ENCODE measurements at regions not wholly inside any gene's neighbourhood (a gene's known extent, or its start where the extent isn't known, plus 50 kb on each side); places are given as distances from the start of the nearest gene placed in this dataset.

DNA sequence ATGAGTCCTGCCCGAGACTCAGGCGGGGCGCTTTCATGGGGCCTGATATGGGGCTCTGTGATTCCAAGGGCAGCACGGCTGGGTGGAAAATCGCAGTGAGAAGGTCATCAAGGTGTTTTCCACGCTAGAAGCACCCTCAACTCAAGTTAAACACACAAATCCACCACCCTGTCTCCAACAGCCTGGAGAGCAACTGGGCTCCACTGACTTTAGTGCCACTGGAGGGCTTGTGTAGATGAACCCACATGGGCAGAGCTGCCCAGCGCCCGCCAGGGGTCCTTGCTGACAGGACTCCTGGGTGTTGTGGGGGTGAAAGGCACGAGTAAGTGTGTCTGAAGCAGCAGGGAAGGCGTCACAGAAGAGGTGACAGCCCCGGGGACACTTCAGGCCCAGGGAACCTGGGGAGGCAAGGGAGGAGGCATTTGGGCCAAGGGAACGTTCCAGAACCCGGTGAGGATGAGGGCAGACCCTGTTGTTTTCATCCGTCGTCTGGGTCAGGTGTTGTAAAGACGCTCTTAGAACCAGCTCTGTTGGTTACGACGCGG, 51.8 kb upstream of the CTDP1 start:
- no peak for TF ChIP-seq POLR2A (IDR thresholded peaks at IDR 0.05; ENCODE audit: borderline replicate concordance, extremely low read depth, insufficient read depth, insufficient read length)
- TF ChIP-seq, protein P1, sequence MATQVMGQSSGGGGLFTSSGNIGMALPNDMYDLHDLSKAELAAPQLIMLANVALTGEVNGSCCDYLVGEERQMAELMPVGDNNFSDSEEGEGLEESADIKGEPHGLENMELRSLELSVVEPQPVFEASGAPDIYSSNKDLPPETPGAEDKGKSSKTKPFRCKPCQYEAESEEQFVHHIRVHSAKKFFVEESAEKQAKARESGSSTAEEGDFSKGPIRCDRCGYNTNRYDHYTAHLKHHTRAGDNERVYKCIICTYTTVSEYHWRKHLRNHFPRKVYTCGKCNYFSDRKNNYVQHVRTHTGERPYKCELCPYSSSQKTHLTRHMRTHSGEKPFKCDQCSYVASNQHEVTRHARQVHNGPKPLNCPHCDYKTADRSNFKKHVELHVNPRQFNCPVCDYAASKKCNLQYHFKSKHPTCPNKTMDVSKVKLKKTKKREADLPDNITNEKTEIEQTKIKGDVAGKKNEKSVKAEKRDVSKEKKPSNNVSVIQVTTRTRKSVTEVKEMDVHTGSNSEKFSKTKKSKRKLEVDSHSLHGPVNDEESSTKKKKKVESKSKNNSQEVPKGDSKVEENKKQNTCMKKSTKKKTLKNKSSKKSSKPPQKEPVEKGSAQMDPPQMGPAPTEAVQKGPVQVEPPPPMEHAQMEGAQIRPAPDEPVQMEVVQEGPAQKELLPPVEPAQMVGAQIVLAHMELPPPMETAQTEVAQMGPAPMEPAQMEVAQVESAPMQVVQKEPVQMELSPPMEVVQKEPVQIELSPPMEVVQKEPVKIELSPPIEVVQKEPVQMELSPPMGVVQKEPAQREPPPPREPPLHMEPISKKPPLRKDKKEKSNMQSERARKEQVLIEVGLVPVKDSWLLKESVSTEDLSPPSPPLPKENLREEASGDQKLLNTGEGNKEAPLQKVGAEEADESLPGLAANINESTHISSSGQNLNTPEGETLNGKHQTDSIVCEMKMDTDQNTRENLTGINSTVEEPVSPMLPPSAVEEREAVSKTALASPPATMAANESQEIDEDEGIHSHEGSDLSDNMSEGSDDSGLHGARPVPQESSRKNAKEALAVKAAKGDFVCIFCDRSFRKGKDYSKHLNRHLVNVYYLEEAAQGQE (IDR thresholded peaks at IDR 0.05; ENCODE audit: low read depth), result no peak
- TF ChIP-seq RAD21 (IDR thresholded peaks at IDR 0.05; ENCODE audit: low read depth), result no peak
- TF ChIP-seq, protein P2, sequence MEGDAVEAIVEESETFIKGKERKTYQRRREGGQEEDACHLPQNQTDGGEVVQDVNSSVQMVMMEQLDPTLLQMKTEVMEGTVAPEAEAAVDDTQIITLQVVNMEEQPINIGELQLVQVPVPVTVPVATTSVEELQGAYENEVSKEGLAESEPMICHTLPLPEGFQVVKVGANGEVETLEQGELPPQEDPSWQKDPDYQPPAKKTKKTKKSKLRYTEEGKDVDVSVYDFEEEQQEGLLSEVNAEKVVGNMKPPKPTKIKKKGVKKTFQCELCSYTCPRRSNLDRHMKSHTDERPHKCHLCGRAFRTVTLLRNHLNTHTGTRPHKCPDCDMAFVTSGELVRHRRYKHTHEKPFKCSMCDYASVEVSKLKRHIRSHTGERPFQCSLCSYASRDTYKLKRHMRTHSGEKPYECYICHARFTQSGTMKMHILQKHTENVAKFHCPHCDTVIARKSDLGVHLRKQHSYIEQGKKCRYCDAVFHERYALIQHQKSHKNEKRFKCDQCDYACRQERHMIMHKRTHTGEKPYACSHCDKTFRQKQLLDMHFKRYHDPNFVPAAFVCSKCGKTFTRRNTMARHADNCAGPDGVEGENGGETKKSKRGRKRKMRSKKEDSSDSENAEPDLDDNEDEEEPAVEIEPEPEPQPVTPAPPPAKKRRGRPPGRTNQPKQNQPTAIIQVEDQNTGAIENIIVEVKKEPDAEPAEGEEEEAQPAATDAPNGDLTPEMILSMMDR (IDR thresholded peaks at IDR 0.05 in 2 of 3, conservative IDR thresholded peaks at IDR 0.05 in 1 of 3; ENCODE audit: borderline replicate concordance in 1 of 3, insufficient read depth in 1 of 3, low read depth in 2 of 3, low read length in 2 of 3), result no peak
- TF ChIP-seq YY1 (IDR thresholded peaks at IDR 0.05; ENCODE audit: extremely low read depth, insufficient replicate concordance, low read depth, low read length), result no peak
- no peak for TF ChIP-seq POLR2AphosphoS5 (IDR thresholded peaks at IDR 0.05; ENCODE audit: low read depth, low read length)
- no peak for TF ChIP-seq JUND (IDR thresholded peaks at IDR 0.05)
- no peak for TF ChIP-seq SRF (IDR thresholded peaks at IDR 0.05; ENCODE audit: low read depth)
- no peak for TF ChIP-seq CEBPB (IDR thresholded peaks at IDR 0.05; ENCODE audit: low read depth)
- no peak for TF ChIP-seq SP1 (IDR thresholded peaks at IDR 0.05; ENCODE audit: low read depth)
- no peak for TF ChIP-seq CBX3 (IDR thresholded peaks at IDR 0.05; ENCODE audit: low read depth)
- no peak for TF ChIP-seq EZH2 (IDR thresholded peaks at IDR 0.05)
- TF ChIP-seq, protein P3, sequence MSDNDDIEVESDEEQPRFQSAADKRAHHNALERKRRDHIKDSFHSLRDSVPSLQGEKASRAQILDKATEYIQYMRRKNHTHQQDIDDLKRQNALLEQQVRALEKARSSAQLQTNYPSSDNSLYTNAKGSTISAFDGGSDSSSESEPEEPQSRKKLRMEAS (IDR thresholded peaks at IDR 0.05), result no peak
- no peak for TF ChIP-seq EZH2phosphoT487 (IDR thresholded peaks at IDR 0.05; ENCODE audit: borderline replicate concordance)
- TF ChIP-seq FOSL1 (IDR thresholded peaks at IDR 0.05; ENCODE audit: low read depth), result no peak
- TF ChIP-seq ZNF274 (IDR thresholded peaks at IDR 0.05; ENCODE audit: low read depth, low read length), result no peak
- TF ChIP-seq ZFX (IDR thresholded peaks at IDR 0.05), result no peak
- no peak for TF ChIP-seq SIN3A (IDR thresholded peaks at IDR 0.05; ENCODE audit: low read depth)
- TF ChIP-seq, protein P4, sequence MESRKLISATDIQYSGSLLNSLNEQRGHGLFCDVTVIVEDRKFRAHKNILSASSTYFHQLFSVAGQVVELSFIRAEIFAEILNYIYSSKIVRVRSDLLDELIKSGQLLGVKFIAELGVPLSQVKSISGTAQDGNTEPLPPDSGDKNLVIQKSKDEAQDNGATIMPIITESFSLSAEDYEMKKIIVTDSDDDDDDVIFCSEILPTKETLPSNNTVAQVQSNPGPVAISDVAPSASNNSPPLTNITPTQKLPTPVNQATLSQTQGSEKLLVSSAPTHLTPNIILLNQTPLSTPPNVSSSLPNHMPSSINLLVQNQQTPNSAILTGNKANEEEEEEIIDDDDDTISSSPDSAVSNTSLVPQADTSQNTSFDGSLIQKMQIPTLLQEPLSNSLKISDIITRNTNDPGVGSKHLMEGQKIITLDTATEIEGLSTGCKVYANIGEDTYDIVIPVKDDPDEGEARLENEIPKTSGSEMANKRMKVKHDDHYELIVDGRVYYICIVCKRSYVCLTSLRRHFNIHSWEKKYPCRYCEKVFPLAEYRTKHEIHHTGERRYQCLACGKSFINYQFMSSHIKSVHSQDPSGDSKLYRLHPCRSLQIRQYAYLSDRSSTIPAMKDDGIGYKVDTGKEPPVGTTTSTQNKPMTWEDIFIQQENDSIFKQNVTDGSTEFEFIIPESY (IDR thresholded peaks at IDR 0.05; ENCODE audit: extremely low read depth, insufficient replicate concordance, low read length), result no peak
- no peaks in the 10 kb centered on the region for H3K4me1 ChIP-seq (ENCODE audit: control insufficient read depth in 1 of 2, insufficient read depth in 2 of 2, low read length in 2 of 2)
- ChIA-PET POLR2A (no interaction called here), RAD21 (ENCODE audit: low non-redundant PET in 1 of 2, low total read pairs in 2 of 2, uncharacterized antibody in 2 of 2, unreplicated experiment in 2 of 2) (no interaction called here), CTCF (no interaction called here)
- peaks cover 5% of the 10 kb centered on the region; the same call in 1 of the 2 replicates for H3K27me3 ChIP-seq (ENCODE audit: insufficient read depth, low read length)
- H2AFZ ChIP-seq (ENCODE audit: low read depth, low read length, poor library complexity, severe bottlenecking), result no peak overlapping the region
- DNase-seq (ENCODE audit: low read depth, low spot score) (no peak), ATAC-seq (no peak)
- H4K20me1 ChIP-seq (ENCODE audit: insufficient read depth), result no peaks in the 10 kb centered on the region
- no peaks in the 10 kb centered on the region for H3K9me2 ChIP-seq (ENCODE audit: insufficient read depth)
- intact Hi-C loops (cut with micrococcal nuclease), result no loop called here
- H3K9me3 ChIP-seq (ENCODE audit: control insufficient read depth in 1 of 2, insufficient read depth in 1 of 2, low read depth in 1 of 2, low read length in 2 of 2), result no peaks in the 10 kb centered on the region
- no TSS peak for BruUV-seq (replicated peaks)
- H3K79me2 ChIP-seq (ENCODE audit: insufficient read depth, low read length), result no peaks in the 10 kb centered on the region
- no peak overlapping the region for H3K9ac ChIP-seq (ENCODE audit: low read length)
- no peaks in the 10 kb centered on the region for H3K36me3 ChIP-seq (ENCODE audit: control insufficient read depth in 1 of 2, insufficient read depth in 2 of 2, low read length in 2 of 2)
- no peak overlapping the region for H3K4me2 ChIP-seq (ENCODE audit: low read length)
- no peak overlapping the region for H3K4me3 ChIP-seq (replicated peaks in 1 of 2; ENCODE audit: low read depth in 1 of 2, low read length in 2 of 2)
- H3K27ac ChIP-seq (ENCODE audit: low read depth, low read length), result no peak overlapping the region
